Panc1 (cell line): ENCODE measurements at regions not wholly inside any gene's neighbourhood (a gene's known extent, or its start where the extent isn't known, plus 50 kb on each side); places are given as distances from the start of the nearest gene placed in this dataset.

ENCODE experiments used
- CTCF ChIP-seq: fragments of 450-650 bp; IDR thresholded peaks from 2 replicates; pipeline ENCODE4 v1.5.1; 2017; ENCODE audit warnings: mild to moderate bottlenecking
- POLR2AphosphoS5 ChIP-seq: IDR thresholded peaks from 2 replicates; pipeline ENCODE4 v1.6.1; 2012; ENCODE audit warnings: mild to moderate bottlenecking, low read depth, low read length, moderate library complexity
- TCF7L2 ChIP-seq: IDR thresholded peaks from 2 replicates; pipeline ENCODE4 v1.6.1; 2011; ENCODE audit warnings: mild to moderate bottlenecking, low read depth, low read length, inconsistent platforms

GRCh38 chr1:95809391-95809790, 575.4 kb downstream of the RWDD3 start:
- no peak for TF ChIP-seq CTCF
- TF ChIP-seq POLR2AphosphoS5 = no peak
- TF ChIP-seq TCF7L2 = no peak
